Tibial nerve (tissue), 4 donors: ENCODE measurements at regions not wholly inside any gene's neighbourhood (a gene's known extent, or its start where the extent isn't known, plus 50 kb on each side); places are given as distances from the start of the nearest gene placed in this dataset.

Experiments
- EP300 ChIP-seq, 2 donors: sonication (generic); formaldehyde crosslinking; IDR thresholded peaks; one replicate each; pipeline ENCODE4 v1.6.1; 2017; ENCODE audit warnings: antibody characterized with exemption in 2 of 2, mild to moderate bottlenecking in 1 of 2
- POLR2A ChIP-seq, 2 donors: fragments of 450-650 bp; IDR thresholded peaks; one replicate each; pipeline ENCODE4 v1.6.1; 2017; ENCODE audit warnings: antibody characterized with exemption in 2 of 2, mild to moderate bottlenecking in 2 of 2, moderate library complexity in 2 of 2
- TF ChIP-seq, protein P1 (sequence below), 5 experiments: fragments of 200-600 bp in 3 of 5; fragments of 450-650 bp in 2 of 5; sonication (generic) in 3 of 5; IDR thresholded peaks; one replicate each; pipeline ENCODE4 v1.5.1; 2016 to 2019; ENCODE audit warnings: antibody characterized with exemption in 5 of 5, mild to moderate bottlenecking in 3 of 5, moderate library complexity in 2 of 5

DNA sequence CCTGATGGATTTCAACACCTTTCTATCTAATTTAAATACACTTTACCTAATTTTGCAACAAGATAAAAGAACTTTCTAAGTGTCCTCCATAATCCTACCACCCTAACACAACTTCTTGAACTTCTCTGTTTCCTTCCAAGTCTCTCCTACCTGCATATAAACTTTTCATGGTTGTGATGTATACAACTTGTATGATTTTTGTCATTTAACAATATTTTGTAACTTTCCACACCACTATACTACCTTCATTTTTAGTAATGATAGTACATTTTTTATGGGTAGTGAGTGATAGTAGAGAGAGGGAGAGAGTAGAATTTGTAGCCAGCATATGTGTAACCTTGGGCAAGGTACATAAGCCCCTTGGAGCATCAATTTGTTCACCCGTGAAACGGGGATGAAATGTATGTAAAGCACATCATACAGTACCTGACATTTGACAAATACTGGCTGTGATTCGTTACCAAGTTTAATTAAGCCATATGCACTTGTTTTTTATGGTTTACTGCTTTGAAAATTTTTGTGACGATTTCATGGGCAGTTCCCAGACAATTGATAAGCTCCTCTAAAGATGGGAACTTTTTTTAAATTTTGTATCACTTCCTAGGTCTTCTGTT, 177.8 kb upstream of the SLC38A2 start:
- TF ChIP-seq POLR2A (IDR thresholded peaks at IDR 0.05) (no peak), EP300 (IDR thresholded peaks at IDR 0.05) (no peak)
- TF ChIP-seq, protein P1, sequence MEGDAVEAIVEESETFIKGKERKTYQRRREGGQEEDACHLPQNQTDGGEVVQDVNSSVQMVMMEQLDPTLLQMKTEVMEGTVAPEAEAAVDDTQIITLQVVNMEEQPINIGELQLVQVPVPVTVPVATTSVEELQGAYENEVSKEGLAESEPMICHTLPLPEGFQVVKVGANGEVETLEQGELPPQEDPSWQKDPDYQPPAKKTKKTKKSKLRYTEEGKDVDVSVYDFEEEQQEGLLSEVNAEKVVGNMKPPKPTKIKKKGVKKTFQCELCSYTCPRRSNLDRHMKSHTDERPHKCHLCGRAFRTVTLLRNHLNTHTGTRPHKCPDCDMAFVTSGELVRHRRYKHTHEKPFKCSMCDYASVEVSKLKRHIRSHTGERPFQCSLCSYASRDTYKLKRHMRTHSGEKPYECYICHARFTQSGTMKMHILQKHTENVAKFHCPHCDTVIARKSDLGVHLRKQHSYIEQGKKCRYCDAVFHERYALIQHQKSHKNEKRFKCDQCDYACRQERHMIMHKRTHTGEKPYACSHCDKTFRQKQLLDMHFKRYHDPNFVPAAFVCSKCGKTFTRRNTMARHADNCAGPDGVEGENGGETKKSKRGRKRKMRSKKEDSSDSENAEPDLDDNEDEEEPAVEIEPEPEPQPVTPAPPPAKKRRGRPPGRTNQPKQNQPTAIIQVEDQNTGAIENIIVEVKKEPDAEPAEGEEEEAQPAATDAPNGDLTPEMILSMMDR (IDR thresholded peaks at IDR 0.05) = no peak
